ENCODE measurements at regions not wholly inside any gene's neighbourhood (a gene's known extent, or its start where the extent isn't known, plus 50 kb on each side); places are given as distances from the start of the nearest gene placed in this dataset.

DNA sequence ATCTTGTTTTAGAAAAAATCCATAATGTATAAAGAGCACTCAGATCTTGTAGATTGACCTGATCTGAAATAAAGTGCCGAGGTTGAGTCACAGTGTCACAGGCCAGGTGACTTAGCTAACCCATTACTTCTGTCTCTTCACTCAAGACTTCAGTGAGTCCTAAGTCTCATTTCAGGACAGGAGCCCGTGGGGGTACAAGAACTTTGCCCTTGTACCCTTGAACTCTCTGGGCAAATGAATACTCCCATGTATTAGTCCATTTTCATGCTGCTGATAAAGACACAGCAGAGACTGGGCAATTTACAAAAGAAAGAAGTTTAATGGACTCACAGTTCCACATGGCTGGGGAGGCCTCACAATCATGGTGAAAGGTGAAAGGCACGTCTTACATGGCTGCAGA lies 160.2 kb downstream of the ZPLD1 start:
- TF ChIP-seq, protein P1, sequence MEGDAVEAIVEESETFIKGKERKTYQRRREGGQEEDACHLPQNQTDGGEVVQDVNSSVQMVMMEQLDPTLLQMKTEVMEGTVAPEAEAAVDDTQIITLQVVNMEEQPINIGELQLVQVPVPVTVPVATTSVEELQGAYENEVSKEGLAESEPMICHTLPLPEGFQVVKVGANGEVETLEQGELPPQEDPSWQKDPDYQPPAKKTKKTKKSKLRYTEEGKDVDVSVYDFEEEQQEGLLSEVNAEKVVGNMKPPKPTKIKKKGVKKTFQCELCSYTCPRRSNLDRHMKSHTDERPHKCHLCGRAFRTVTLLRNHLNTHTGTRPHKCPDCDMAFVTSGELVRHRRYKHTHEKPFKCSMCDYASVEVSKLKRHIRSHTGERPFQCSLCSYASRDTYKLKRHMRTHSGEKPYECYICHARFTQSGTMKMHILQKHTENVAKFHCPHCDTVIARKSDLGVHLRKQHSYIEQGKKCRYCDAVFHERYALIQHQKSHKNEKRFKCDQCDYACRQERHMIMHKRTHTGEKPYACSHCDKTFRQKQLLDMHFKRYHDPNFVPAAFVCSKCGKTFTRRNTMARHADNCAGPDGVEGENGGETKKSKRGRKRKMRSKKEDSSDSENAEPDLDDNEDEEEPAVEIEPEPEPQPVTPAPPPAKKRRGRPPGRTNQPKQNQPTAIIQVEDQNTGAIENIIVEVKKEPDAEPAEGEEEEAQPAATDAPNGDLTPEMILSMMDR (conservative IDR thresholded peaks at IDR 0.05; ENCODE audit: low read depth, low read length) = no peak
- no peak for DNase-seq (ENCODE audit: low read depth)
- no peak overlapping the region for H3K4me3 ChIP-seq (ENCODE audit: low read depth, low read length)

DNA sequence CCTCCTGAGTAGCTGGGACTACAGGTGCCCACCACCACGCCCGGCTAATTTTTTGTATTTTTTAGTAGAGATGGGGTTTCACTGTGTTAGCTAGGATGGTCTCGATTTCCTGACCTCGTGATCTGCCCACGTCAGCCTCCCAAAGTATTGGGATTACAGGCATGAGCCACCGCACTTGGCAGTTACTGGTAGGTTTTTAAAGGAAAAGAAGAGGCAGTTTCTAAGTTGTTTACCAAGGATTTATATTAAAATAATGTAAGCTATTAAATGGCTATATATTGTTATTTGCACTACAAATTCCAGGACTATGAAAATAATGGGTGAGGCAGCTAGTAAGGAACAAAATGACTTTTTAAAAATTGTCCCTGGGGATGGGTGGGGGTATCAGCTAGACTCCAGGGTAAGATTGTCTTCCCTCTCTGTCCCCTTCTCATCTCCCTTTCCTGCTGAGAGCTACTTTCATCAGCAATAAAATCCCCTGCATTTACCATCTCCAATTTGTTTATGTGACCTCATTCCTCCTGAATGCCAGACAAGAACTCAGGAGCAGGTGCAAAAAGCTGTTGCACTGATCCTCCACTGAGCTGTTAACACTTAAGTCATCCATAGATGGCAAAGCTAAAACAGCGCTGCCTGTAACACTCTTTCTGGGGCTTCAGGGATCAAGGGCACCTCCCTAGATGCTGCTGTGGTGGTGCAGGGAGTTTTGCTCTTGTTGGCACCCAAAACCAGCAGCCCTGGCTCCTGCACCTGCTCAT lies 165.2 kb downstream of the ZPLD1 start:
- no peak for DNase-seq (ENCODE audit: low read depth)
- TF ChIP-seq, protein P1 (conservative IDR thresholded peaks at IDR 0.05; ENCODE audit: low read depth, low read length) = no peak
- H3K4me3 ChIP-seq (ENCODE audit: low read depth, low read length) = no peak overlapping the region

DNA sequence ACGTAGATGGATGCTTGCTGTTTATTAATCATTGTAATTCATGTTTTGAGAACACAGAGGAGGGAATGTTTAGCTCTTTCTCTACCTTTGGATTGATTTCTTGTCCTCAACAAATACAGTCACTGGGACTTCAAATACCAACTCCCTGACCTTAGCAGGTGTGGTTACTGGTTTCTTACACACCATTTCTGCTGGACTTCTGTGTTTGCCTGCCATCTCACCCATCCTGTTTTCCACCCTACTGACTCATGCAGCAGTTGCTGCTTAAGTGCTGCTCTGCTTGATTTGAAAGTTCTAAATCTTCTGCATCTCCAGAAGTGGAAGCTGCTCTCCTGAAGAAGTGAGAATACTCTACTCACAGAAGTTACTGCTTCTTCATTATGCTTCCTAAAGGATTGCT lies 170.3 kb downstream of the ZPLD1 start:
- TF ChIP-seq, protein P1 (conservative IDR thresholded peaks at IDR 0.05; ENCODE audit: low read depth, low read length) = no peak
- no peak for DNase-seq (ENCODE audit: low read depth)
- no peak overlapping the region for H3K4me3 ChIP-seq (ENCODE audit: low read depth, low read length)

DNA sequence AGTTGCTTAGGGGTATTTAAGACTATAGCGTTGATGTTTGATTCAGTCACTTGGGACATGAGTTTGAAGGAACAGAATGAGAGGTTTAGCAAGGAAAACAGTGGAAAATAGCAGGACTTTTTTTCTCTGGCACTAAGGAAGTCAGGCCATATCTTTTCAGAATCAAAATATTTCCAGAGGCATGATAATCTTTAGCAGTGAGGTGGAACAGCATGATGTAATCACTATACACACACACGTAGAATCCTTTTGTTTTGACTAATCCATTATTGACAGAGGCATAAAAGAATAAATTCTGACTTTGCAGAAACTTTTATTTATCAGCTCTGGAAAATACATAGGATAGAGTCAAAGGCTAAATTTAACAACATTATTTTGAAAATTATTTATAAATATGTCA lies 174.1 kb downstream of the ZPLD1 start:
- DNase-seq (ENCODE audit: low read depth) = no peak
- H3K4me3 ChIP-seq (ENCODE audit: low read depth, low read length) = no peak overlapping the region
- TF ChIP-seq, protein P1 (conservative IDR thresholded peaks at IDR 0.05; ENCODE audit: low read depth, low read length) = no peak

GRCh38 chr3:102614021-102614569 lies 179.3 kb downstream of the ZPLD1 start:
- DNase-seq (ENCODE audit: low read depth) = no peak
- H3K4me3 ChIP-seq (ENCODE audit: low read depth, low read length) = no peak overlapping the region
- TF ChIP-seq, protein P1 (conservative IDR thresholded peaks at IDR 0.05; ENCODE audit: low read depth, low read length) = no peak

GRCh38 chr3:102614585-102614984 lies 179.8 kb downstream of the ZPLD1 start:
- no peak for DNase-seq (ENCODE audit: low read depth)
- H3K4me3 ChIP-seq (ENCODE audit: low read depth, low read length) = no peak overlapping the region
- TF ChIP-seq, protein P1 (conservative IDR thresholded peaks at IDR 0.05; ENCODE audit: low read depth, low read length) = no peak

DNA sequence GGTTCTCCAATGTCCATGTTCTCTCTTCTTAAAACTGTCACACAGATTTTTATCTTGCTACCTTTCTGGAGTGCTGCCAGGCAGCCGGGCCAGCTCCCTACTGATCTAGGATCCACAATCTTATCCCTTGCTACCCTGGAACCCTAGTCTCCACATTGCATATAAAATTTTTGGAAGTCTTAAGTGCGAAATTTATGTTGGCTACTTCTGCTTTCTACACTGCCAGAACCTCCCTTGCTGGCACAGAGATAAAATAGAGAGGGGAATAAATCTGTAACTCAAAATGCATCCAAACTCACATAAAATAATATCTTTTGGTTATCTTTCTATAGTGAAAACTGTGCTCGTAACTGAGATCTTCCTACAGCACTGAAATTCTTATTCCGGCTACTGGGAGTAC lies 182.6 kb downstream of the ZPLD1 start:
- TF ChIP-seq, protein P1 (conservative IDR thresholded peaks at IDR 0.05; ENCODE audit: low read depth, low read length) = no peak
- no peak overlapping the region for H3K4me3 ChIP-seq (ENCODE audit: low read depth, low read length)
- no peak for DNase-seq (ENCODE audit: low read depth)
